Activated T-cell treated with anti-CD3 and anti-CD28 coated beads for 24 hours (primary cell): ENCODE measurements at regions not wholly inside any gene's neighbourhood (a gene's known extent, or its start where the extent isn't known, plus 50 kb on each side); places are given as distances from the start of the nearest gene placed in this dataset.
"Not testable (repeated sequence)": the region's sequence is repeated elsewhere in the genome, so short reads cannot be mapped to it uniquely, and the experiment has no call there.

Source experiments
- DNase-seq: peaks from one replicate; pipeline ENCODE4 v3.0.0-alpha.2; 2020; ENCODE audit warnings: low read depth

- DNase-seq, result no peak
Observed at GRCh38 chr1:30249446-30250337, 473.7 kb downstream of the MATN1 start.

GRCh38 chr1:30248774-30249173, 474.6 kb downstream of the MATN1 start:
- DNase-seq, result no peak

- DNase-seq, result no peak
Observed at GRCh38 chr1:30248373-30248772, 475.0 kb downstream of the MATN1 start.

DNA sequence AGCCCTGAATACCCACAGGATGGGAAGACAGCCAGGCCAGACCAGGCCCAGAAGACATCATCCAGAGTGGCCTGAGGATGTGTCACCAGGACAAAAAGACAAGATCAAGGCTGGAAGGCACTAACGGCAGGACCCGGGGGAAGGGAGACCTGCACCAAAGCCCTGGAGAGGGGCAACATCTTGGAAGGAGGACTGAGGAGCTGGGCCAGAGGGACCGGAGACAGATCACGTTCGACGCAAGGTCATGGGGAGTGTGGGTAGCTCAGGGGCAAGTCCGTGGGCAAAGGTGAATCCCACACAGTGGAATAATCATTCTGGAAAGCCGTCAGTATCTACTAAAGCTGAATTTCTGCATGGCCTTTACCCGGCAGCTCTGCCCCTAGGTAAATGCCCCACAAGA, 478.6 kb downstream of the MATN1 start:
- no peak for DNase-seq

- DNase-seq, result no peak
Observed at GRCh38 chr1:30242722-30243457, 480.5 kb downstream of the MATN1 start.

- DNase-seq, result no peak
Observed at GRCh38 chr1:30242168-30242567, 481.2 kb downstream of the MATN1 start.

- DNase-seq, result no peak
Observed at GRCh38 chr1:30241681-30242080, 481.7 kb downstream of the MATN1 start.

GRCh38 chr1:30234091-30234490, 489.3 kb downstream of the MATN1 start:
- DNase-seq, result no peak

DNA sequence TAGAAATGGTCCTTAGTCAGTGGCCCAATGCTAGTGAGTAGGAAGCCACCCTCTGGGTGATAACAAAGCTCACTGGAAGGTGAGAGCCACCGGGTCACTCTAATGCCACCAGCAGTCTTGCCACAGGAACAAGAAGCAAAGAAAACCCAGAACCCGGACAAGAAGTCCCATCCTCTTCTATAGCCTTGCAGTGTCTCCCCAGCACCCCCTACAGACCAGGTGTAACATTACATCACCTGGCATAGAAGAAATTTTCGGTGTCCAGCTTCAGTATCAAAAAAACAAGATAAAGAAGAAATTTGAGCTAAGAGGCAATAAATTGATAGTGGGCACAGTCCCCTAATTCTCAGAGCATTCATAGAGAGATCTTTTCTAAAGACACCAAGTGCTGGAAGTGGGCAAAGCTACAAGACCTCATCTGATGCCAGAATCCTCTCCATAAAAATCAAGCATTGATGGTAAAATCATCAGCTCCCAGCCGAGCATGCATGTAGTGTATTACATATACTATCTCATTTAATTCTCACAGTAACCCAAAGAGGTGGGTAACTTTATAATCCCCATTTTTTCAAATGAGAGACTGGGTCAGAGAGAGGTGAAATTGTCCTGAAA, 491.0 kb downstream of the MATN1 start:
- DNase-seq, result peak; percentile 3

DNA sequence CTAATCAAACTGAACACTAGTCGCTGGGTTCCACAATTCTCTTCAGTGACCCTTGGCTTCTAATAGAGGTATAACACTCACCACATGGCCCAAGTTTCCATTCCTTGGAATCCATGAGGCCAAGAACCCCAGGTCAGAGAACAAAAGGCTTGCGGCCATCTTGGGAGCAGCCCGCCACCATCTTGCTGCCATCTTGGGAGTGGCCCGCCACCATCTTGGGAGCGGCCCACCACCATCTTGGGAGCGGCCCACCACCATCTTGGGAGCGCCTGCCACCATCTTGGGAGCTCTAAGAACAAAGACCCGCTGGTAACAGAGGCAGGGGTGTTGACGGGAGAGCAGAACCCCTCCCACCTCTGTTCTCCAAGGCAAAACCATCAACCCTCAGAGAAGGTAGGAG, 493.4 kb downstream of the MATN1 start:
- DNase-seq, result no peak

DNA sequence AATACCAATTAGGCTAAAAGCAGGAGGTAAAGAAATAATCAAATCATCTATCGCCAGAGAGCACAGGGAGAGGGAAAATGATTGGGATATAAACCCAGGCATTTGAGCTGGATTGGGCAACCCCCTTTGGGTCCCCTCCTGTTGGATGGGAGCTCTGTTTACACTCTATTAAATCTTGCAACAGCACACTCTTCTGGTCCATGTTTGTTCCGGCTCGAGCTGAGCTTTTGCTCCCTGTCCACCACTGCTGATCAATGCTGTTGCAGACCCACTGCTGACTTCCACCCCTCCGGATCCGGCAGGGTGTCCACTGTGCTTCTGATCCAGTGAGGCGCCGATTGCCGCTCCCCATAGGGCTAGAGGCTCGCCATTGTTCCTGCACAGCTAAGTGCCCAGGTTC, 493.8 kb downstream of the MATN1 start:
- no peak for DNase-seq

DNA sequence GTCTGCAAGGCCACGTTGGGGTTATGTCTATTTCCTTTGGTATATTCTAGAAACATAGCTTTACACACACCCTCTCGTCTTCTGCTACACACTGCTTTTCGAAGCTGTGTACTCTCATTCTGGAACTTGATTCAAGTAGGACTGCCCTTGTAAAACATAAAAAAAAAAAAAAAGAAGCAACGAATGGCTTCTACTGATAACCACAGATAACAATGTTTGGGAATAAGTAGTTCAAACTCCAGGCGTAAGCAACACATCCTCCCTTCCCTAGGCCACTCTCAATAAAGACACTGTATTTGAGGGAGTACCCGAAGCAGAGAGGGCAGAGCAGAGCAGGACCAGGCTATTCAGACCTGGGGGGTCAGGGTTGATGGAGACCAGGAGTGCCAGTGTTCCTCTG, 496.7 kb downstream of the MATN1 start:
- no peak for DNase-seq

GRCh38 chr1:30225357-30225756, 498.0 kb downstream of the MATN1 start:
- no peak for DNase-seq

GRCh38 chr1:30219675-30220074, 503.7 kb downstream of the MATN1 start:
- no peak for DNase-seq

- DNase-seq, result no peak
Observed at GRCh38 chr1:30218438-30218837, 504.9 kb downstream of the MATN1 start.

DNA sequence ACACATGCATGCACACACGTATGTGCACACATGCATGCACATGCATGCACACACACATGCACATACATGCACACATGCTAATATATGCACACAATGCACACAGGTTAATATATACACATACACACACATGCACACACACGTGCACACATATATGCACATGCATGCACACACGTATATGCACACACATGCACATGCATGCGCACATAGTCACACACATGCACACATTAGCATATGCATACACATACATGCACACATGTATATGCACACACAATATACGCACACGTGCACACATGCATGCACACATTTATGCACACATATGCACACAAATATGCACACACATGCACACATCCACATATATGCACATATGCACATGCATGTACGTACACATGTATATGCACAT, 506.8 kb downstream of the MATN1 start:
- no peak for DNase-seq

DNA sequence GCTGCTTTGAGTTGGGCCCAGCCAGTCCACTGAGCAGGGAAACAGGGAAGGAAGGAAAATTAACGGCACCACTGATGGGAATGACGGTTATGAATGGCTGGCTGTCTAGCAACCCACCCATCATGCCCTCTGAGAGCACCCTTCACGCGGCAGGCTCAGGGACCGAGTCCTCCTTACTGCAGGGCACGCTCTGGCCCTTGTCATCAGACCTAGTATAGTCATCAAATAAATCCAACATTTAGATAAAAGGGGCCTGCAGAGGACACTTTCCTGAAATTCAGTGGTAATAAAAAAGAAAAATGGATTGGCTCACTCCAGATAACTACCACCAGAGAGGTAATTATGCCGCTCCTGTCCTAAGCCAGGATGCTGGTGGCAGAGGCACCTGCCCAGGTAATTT, 509.4 kb downstream of the MATN1 start:
- DNase-seq, result no peak

DNA sequence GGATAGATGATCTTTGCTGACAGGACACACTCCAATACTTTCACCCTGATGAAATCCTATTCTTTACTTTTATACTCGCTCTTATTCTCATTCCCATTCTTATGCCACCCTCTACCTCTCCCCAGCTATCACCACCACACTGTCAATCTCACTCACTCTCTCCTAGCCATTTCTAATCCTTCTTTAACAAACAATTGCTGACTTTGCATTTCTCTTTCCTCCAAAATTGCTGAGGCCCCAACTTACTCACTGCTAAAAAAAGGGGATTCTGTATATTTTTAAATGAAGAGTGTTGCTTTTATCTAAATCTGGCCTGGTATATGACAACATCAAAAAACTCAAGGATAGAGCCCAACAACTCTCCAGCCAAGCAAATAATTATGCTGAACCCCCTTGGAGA, 515.4 kb downstream of the MATN1 start:
- not testable (repeated sequence) for DNase-seq

DNA sequence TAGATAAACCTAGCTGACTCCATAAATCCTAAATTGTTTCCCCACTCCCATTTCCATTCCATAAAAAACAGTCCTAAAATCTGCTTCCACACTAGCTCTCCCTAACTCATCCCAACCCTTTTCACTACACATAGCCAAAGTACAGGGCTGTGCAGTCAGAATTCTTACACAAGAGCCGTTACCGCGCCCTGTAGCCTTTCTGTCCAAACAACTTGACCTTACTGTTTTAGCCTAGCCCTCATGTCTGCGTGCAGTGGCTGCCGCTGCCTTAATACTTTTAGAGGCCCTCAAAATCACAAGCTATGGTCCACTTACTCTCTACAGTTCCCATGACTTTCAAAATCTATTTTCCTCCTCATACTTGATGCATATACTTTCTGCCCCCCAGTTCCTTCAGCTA, 516.8 kb downstream of the MATN1 start:
- not testable (repeated sequence) for DNase-seq

DNA sequence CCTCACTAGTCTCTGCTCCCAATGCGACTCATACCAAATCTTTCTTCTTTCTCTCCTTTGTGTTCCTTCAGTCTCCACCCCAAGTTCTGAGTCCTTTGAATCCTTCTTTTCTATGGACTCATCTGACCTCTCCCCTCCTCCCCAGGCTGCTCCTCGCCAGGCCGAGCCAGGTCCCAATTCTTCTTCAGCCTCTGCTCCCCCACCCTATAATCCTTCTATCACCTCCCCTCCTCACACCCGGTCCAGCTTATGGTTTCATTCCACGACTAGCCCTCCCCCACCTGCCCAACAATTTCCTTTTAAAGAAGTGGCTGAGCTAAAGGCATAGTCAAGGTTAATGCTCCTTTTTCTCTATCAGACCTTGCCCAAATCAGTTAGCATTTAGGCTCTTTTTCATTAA, 518.5 kb downstream of the MATN1 start:
- DNase-seq, result not testable (repeated sequence)

- no peak for DNase-seq
Observed at GRCh38 chr1:30201015-30201414, 522.4 kb downstream of the MATN1 start.

DNA sequence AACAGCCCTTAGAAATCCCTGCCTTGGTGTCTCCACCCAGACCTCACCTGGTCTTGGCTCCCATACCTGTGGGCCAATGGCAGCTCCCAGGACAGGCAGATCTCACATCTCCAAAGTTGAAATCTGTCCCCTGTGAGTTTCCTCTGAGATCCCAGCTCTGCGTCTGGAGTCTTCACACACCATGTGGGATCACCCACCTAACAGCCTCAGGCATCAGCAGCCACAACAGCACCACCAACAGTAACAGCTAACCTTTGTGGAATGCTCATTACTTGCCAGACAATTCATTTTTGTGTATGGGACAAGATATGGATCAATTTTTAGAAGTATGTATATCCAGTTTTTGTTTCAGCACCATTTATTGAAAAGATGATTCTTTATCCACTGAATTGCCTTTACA, 523.2 kb downstream of the MATN1 start:
- DNase-seq, result no peak

- no peak for DNase-seq
Observed at GRCh38 chr1:30199563-30199962, 523.8 kb downstream of the MATN1 start.
